Activated CD4-positive, alpha-beta T cell treated with anti-CD3 and anti-CD28 coated beads for 48 hours (primary cell): ENCODE measurements at regions not wholly inside any gene's neighbourhood (a gene's known extent, or its start where the extent isn't known, plus 50 kb on each side); places are given as distances from the start of the nearest gene placed in this dataset.
A peak's percentile ranks its signal among the peaks of the same experiment; 100 is the strongest.

Experiments used
- DNase-seq: peaks from one replicate; pipeline ENCODE4 v3.0.0-alpha.2; 2020

- no peak for DNase-seq
Observed at GRCh38 chr13:22063416-22064124, 392.7 kb downstream of the FGF9 start.

GRCh38 chr13:22064854-22065620 lies 394.2 kb downstream of the FGF9 start:
- DNase-seq: no peak

GRCh38 chr13:22073718-22074117 lies 402.8 kb downstream of the FGF9 start:
- DNase-seq: no peak

- DNase-seq: peak; percentile 39
Observed at GRCh38 chr13:22074403-22074802, 403.5 kb downstream of the FGF9 start.

DNA sequence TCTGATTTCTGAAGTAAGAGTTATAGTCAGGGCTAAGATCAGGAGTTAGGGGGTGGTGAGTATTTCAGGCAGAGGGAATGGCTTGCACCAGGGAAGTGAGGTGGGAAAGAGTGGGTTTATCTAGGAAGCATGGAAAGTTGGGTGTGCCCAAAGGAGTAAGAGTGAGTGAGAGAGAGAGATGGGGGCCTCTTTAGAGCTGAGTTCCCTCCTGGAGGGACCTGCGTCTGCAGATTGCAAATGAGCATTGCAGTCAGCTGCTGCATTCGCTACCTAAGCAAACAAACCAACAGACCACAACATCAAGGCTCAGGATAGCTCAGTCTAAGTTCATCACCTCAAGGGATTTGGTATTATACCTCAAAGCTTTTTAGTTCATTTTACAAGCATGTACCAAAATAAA lies 405.8 kb downstream of the FGF9 start:
- DNase-seq: no peak

DNA sequence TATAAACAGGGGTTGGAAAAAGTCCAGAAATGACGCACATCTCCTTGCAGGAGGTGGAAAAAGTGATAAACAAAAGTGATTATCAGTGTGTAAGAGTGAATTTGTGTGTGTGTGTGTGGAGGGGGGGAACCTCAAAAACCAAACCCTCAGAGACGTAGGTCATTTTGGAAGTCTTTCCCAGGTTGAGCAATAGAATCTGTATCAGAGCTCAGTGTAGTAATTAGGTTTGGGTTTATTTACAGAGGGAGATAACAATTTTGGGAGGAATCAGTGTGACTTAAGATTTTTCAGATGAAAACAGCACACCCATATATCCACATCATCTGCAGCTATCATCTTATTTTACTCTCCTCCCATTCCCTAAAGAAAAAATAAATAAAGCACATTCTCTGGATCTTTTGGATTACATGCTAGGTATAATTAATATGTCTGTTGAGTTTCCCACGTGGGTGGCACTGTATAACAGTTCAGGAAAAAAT lies 406.4 kb downstream of the FGF9 start:
- no peak for DNase-seq

DNA sequence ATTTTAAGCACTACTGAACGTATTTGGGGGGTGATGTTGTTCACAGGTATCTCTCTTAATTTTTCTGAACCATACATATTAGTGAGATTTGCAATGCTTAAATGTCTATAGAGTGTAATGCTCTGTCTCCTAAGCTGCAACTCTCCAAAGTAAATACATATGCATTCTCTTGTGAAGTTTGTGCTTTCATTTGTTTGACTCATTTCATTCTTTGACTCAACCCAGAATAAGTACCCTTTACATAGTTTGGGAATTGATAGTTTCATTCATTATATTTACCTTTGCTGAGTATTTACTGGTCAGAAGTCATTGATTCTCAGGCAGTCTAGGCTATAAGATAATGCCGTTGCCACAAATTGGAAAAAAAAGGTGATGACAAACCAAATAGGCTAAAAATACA lies 406.9 kb downstream of the FGF9 start:
- DNase-seq: no peak

GRCh38 chr13:22079961-22080360 lies 409.1 kb downstream of the FGF9 start:
- no peak for DNase-seq

DNA sequence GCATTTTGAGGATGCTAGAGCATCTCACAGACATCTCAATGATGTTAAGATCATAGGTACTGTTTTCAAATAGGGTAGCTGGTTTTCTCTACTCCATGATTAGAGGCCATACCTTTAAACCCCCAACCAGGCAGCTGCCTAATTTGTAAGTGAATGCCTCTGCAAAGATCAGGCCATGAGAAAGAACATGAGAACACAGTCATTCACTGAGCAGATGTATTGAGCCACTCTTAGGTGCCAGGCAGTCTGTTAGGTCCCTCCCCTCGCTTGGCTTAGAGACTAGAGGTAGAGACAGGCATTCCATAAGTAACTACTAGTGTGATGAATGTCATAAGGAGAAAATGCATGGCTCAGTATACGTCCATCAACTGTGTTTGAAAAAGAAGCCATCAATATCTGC lies 410.0 kb downstream of the FGF9 start:
- DNase-seq: no peak

- DNase-seq: no peak
Observed at GRCh38 chr13:22081430-22081829, 410.6 kb downstream of the FGF9 start.

DNA sequence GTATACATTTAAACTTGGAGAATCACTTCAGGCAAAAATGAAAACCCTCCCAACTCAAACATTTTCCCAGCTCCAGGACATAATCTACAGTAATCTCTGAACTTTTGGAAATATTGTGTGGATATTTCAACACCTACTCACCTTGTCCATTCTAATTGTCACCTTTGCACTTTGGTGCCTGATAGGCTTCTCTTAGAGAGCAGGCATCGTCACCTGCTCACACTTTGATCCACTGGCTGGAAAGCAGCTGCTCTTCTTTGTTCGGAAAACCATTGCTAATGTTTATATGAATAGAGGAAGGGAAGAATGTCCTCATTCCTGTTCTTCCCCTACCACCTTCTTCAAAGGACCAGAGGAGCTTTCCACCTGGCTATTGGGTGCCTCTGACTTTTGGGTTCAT lies 411.2 kb downstream of the FGF9 start:
- DNase-seq: no peak

DNA sequence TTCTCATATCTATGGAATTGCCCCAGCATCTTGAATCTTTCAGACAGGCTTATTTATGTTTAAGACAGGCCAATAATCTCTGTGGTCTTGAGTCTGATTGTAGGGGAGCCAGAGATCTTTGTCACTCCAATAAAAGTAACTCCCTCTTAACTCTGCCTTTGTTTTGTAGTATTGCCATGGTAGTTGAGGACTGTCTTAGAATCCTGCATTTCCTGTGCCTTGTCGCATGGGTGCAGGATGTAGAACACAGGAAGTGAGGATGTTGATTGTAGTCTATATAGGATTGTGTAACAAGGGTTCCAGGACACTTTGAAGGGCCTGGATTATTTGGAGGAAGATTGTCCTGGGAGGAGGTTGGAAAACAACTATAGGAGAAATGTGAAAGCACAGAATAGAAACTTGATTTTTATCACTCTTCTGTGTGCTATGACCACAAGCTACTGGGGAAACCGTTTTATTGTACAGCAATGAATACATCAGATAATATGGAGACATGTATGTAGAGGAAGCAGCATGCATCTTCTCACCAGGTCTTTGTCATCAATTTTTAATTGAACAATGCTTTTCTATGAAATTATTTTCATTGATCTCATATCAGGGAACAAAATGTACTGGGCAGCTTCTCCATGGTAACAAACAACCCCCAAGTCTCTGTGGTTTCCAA lies 411.7 kb downstream of the FGF9 start:
- no peak for DNase-seq

GRCh38 chr13:22085001-22085400 lies 414.1 kb downstream of the FGF9 start:
- no peak for DNase-seq

DNA sequence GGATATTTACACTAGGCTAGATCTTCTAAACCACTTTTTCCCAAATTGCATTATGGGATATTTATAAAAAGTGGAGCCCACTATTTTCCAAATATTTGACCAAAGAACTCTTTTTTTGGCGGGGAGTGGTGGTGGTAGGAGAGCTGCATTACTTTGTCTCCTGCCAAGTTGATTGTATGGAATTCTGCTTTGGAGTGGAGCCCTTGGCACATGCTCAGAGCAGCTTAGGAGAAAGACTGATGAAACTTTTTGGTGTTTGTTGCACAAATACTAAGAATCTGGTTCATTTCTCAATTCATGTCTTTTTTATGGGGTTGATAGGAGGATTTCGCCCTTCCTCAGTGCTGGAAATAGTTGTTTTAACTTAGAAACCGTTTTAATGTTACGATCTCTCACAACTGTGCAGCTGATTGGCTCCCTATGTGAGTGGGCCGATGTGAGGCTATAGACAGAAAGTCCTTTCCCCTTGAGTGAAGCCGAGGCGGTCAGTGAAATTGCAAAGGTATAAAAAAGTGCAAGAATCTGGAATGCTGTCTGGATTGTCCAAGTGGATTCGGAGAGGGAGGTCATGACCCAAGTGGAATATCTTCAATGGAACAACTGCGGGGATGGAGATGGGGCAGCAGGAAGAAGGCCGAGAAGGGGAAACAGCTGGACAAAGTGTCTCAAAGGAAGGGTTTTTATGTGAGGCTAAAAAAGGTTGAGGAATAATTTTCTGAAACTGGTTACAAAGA lies 415.9 kb downstream of the FGF9 start:
- no peak for DNase-seq

DNA sequence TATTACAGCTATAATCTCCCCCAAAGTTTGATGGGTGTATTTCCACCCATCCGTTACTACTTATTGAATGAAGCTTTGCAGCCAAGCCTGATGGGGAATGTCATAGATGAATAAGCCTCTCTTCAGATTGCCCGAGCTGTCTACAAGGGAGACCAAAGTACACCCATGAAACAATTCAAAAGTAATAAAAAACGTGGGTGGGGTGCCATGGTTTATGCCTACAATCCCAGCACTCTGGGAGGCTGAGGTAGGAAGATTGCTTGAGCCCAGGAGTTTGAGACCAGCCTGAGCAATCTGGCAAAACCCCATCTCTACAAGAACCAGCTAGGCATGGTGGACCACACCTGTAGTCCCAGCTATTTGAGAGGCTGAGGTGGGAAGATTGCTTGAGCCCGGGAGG lies 419.2 kb downstream of the FGF9 start:
- DNase-seq: no peak

GRCh38 chr13:22091222-22091970 lies 420.5 kb downstream of the FGF9 start:
- DNase-seq: no peak

DNA sequence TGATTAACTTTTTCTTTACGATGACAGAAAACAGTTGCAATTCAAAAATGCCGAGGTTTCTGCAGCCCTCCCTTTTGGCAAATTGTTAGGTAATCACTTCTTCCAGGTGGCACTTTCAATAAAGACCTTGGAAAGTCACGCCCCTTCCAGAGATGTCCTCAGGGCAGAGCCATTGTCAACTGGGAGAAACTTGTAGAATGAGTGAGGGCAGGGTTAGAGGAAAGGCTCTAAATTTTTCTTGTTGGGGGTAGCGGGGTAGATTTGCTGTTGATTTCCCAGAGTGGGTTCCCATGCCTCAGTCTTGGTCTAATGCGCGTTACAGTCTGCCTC lies 421.1 kb downstream of the FGF9 start:
- no peak for DNase-seq

- no peak for DNase-seq
Observed at GRCh38 chr13:22092791-22093560, 422.1 kb downstream of the FGF9 start.

- no peak for DNase-seq
Observed at GRCh38 chr13:22095794-22096193, 424.9 kb downstream of the FGF9 start.

DNA sequence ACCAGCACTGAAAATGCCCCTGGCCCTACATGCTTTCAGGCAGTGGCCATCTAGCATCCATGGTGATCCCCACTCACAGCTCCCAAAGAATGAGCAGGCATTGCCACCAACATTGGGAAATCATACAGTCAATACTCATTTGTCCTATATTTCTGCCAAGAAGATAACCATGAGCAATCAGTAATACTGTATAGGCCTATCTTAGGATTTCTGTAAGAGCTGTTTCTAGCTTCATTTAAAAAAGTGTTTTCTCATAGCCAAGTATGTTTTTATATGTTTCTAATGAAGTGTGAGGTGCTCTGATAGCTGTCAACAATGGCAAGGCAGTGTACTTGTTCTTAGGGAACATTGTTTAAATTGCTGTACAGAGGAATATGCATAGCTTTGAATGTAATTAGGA lies 428.7 kb downstream of the FGF9 start:
- no peak for DNase-seq

- DNase-seq: no peak
Observed at GRCh38 chr13:22102271-22102670, 431.4 kb downstream of the FGF9 start.
